A549 (cell line): ENCODE measurements at regions not wholly inside any gene's neighbourhood (a gene's known extent, or its start where the extent isn't known, plus 50 kb on each side); places are given as distances from the start of the nearest gene placed in this dataset.

ENCODE experiments used
- ATAC-seq, 2 experiments: fragments of 200-7000 bp in 1 of 2; fragments of >200 bp in 1 of 2; cut with Nextera tagmentation in 1 of 2; cut with Tn5 transposase in 1 of 2; 3 replicates each; pipeline versions ENCODE4 v1.8.0 to v1.9.1; 2018 to 2020; ENCODE audit warnings: mild to moderate bottlenecking in 1 of 2, moderate library complexity in 1 of 2
- CTCF ChIA-PET: fragments of 300-600 bp; sonication (Branson Sonifier 250); formaldehyde crosslinking; extraction: SDS; loops from one replicate; lab custom pipeline; 2021; ENCODE audit warnings: antibody characterized with exemption, inconsistent platforms; lab: Yijun Ruan, JAX
- POLR2A ChIA-PET: fragments of 350-600 bp; formaldehyde crosslinking; extraction: SDS; loops from one replicate; lab custom pipeline; 2021; ENCODE audit warnings: antibody characterized with exemption, inconsistent platforms; lab: Yijun Ruan, JAX
- DNase-seq, 2 experiments: peaks; one replicate each; pipeline versions ENCODE4 v3.0.0 to v3.0.0-alpha.2; 2011 to 2016; ENCODE audit warnings: low read depth in 1 of 2, low spot score in 1 of 2
- FAIRE-seq: peaks from 2 replicates; lab custom pipeline; 2011; peaks lifted over from hg19 to GRCh38; lab: Jason Lieb, UNC
- H3K27ac ChIP-seq, 2 experiments: fragments of >200 bp; sonication (Bioruptor Twin); formaldehyde crosslinking; 3 replicates each; pipeline ENCODE4 v1.5.1; 2016 to 2017
- H3K4me1 ChIP-seq: fragments of >200 bp; sonication (Bioruptor Twin); formaldehyde crosslinking; 3 replicates; pipeline ENCODE4 v1.6.1; 2016
- H3K4me2 ChIP-seq: fragments of >200 bp; sonication (Bioruptor Twin); formaldehyde crosslinking; 3 replicates; pipeline ENCODE4 v1.6.1; 2016
- H3K4me3 ChIP-seq: fragments of >200 bp; sonication (Bioruptor Twin); formaldehyde crosslinking; 3 replicates; pipeline ENCODE4 v1.5.1; 2016
- H3K9me3 ChIP-seq: fragments of >200 bp; sonication (Bioruptor Twin); formaldehyde crosslinking; 3 replicates; pipeline ENCODE4 v1.6.1; 2016
- CBX8 ChIP-seq: fragments of 200-600 bp; sonication (generic); IDR thresholded peaks from 2 replicates; pipeline ENCODE4 v1.6.1; 2016
- FOSL2 ChIP-seq, 2 experiments: fragments of 450-650 bp in 1 of 2; fragments of >200 bp in 1 of 2; sonication (Bioruptor Twin) in 1 of 2; formaldehyde crosslinking; IDR thresholded peaks; 2 replicates each; pipeline versions ENCODE4 v1.5.0 to v1.6.1; 2016 to 2020; ENCODE audit warnings: mild to moderate bottlenecking in 1 of 2, moderate library complexity in 1 of 2
- HOXB13 ChIP-seq: fragments of 250-450 bp; sonication (Bioruptor Pico); IDR thresholded peaks from 2 replicates; pipeline ENCODE4 v1.5.0; 2020; ENCODE audit warnings: low read depth, mild to moderate bottlenecking, moderate library complexity
- HOXB5 ChIP-seq: fragments of 250-450 bp; sonication (Bioruptor Pico); IDR thresholded peaks from 2 replicates; pipeline ENCODE4 v1.5.0; 2020; ENCODE audit warnings: mild to moderate bottlenecking, moderate library complexity
- KDM5A ChIP-seq: fragments of 200-600 bp; sonication (generic); IDR thresholded peaks from 2 replicates; pipeline ENCODE4 v1.6.1; 2016; ENCODE audit warnings: antibody characterized with exemption, mild to moderate bottlenecking
- MAZ ChIP-seq: fragments of 150-350 bp; IDR thresholded peaks from 2 replicates; pipeline ENCODE4 v1.6.1; 2014; ENCODE audit warnings: antibody characterized with exemption, low read depth, low read length, borderline replicate concordance
- RAD21 ChIP-seq, 2 experiments: fragments of >200 bp in 1 of 2; sonication (Bioruptor Twin) in 1 of 2; formaldehyde crosslinking in 1 of 2; IDR thresholded peaks in 1 of 2; conservative IDR thresholded peaks in 1 of 2; 2 replicates in 1 of 2; 3 replicates in 1 of 2; pipeline ENCODE4 v1.6.1; 2012 to 2018; ENCODE audit warnings: inconsistent platforms in 1 of 2
- RARB ChIP-seq: fragments of 250-450 bp; sonication (Bioruptor Pico); IDR thresholded peaks from 2 replicates; pipeline ENCODE4 v1.8.0; 2021; ENCODE audit warnings: mild to moderate bottlenecking, moderate library complexity
- RFX5 ChIP-seq: fragments of 450-650 bp; IDR thresholded peaks from 2 replicates; pipeline ENCODE4 v1.7.1; 2014; ENCODE audit warnings: antibody characterized with exemption, mild to moderate bottlenecking, moderate library complexity
- SREBF2 ChIP-seq: fragments of 450-650 bp; IDR thresholded peaks from 2 replicates; pipeline ENCODE4 v1.6.1; 2014; ENCODE audit warnings: mild to moderate bottlenecking, moderate library complexity
- ZNF302 ChIP-seq: fragments of 250-450 bp; sonication (Bioruptor Pico); IDR thresholded peaks from 2 replicates; pipeline ENCODE4 v1.9.0; 2021; ENCODE audit warnings: inconsistent platforms, mild to moderate bottlenecking, moderate library complexity
- WGBS: methylation state at CpG from one replicate; pipeline ENCODE4 v1.1.6; 2017; ENCODE audit errors: missing lambda C conversion rate; 5-methylcytosine and 5-hydroxymethylcytosine counted together
- TF ChIP-seq, protein P1 (sequence below): fragments of 150-350 bp; IDR thresholded peaks from 2 replicates; pipeline ENCODE4 v1.6.1; 2014; ENCODE audit warnings: low read depth, mild to moderate bottlenecking, low read length
- TF ChIP-seq, protein P2 (sequence below): IDR thresholded peaks from 2 replicates; pipeline ENCODE4 v1.6.1; 2012
- TF ChIP-seq, protein P3 (sequence below): fragments of >200 bp; sonication (Bioruptor Twin); formaldehyde crosslinking; IDR thresholded peaks from 3 replicates; pipeline ENCODE4 v1.5.1; 2016
- TF ChIP-seq, protein P4 (sequence below): fragments of 450-650 bp; IDR thresholded peaks from 2 replicates; pipeline ENCODE4 v1.6.1; 2014; ENCODE audit warnings: antibody characterized with exemption

DNA sequence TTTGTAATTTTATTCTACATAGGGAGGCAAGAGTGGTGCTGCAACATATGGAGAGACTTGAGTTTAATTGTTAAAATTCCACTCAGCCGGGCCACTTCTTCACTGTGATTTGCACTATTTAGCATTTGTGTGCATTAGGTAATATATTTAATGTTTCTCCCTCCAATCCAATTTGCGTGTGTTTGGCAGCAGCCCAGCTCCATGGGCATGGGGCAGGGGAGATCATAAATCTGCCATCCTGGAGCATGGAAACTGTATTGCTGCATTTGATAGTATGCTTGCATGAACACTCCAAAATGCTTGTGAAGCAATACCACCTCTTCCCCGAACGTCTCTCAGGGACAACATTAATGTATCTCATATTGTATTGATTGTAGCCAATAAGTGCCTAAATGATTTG, 339.1 kb upstream of the RBFOX1 start:
- POLR2A ChIA-PET, result no interaction called here

DNA sequence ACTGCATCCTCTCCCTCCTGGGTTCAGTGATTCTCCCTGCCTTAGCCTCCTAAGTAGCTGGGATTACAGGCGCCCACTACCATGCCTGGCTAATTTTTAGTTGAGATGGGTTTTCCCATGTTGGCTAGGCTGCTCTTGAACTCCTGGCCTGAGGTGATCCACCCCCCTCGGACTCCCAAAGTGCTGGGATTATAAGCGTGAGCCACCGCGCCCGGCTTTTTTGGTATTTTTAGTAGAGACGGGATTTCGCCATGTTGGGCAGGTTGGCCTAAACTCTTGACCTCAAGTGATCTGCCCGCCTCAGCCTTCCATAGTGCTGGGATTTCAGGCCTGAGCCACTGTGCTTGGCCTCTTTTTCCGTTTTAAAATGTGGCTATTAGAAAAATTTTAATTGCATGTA, 343.8 kb upstream of the RBFOX1 start:
- Histone ChIP-seq H3K4me2 (no peak overlapping the region), H3K4me3 (no peak overlapping the region), H3K9me3 (no peaks in the 10 kb centered on the region), H3K27ac (no peak overlapping the region), H3K4me1 (no peaks in the 10 kb centered on the region)
- ATAC-seq (no peak), DNase-seq (no peak), FAIRE-seq (no peak)
- POLR2A ChIA-PET, result no interaction called here
- 48% methylated on average over 10 of the region's 10 CpGs for WGBS
- no peak for TF ChIP-seq SREBF2
- no peak for TF ChIP-seq ZNF302 (CRISPR knock-in tag)
- no peak for TF ChIP-seq HOXB5 (CRISPR knock-in tag)
- CTCF ChIA-PET, result no interaction called here

More for the DNA sequence above, 339.1 kb upstream of the RBFOX1 start:
- ATAC-seq (no peak), FAIRE-seq (no peak), DNase-seq (no peak)
- H3K27ac ChIP-seq, result no peak overlapping the region
- H3K4me1 ChIP-seq, result no peaks in the 10 kb centered on the region
- CTCF ChIA-PET, result no interaction called here
- no peak overlapping the region for H3K4me3 ChIP-seq
- no peak overlapping the region for H3K4me2 ChIP-seq
- H3K9me3 ChIP-seq, result no peaks in the 10 kb centered on the region
- TF ChIP-seq CBX8 (no peak), KDM5A (no peak)
- TF ChIP-seq, protein P1, sequence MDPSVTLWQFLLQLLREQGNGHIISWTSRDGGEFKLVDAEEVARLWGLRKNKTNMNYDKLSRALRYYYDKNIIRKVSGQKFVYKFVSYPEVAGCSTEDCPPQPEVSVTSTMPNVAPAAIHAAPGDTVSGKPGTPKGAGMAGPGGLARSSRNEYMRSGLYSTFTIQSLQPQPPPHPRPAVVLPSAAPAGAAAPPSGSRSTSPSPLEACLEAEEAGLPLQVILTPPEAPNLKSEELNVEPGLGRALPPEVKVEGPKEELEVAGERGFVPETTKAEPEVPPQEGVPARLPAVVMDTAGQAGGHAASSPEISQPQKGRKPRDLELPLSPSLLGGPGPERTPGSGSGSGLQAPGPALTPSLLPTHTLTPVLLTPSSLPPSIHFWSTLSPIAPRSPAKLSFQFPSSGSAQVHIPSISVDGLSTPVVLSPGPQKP, result no peak
- TF ChIP-seq, protein P2, sequence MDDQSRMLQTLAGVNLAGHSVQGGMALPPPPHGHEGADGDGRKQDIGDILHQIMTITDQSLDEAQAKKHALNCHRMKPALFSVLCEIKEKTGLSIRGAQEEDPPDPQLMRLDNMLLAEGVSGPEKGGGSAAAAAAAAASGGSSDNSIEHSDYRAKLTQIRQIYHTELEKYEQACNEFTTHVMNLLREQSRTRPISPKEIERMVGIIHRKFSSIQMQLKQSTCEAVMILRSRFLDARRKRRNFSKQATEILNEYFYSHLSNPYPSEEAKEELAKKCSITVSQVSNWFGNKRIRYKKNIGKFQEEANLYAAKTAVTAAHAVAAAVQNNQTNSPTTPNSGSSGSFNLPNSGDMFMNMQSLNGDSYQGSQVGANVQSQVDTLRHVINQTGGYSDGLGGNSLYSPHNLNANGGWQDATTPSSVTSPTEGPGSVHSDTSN, result no peak
- TF ChIP-seq, protein P3, sequence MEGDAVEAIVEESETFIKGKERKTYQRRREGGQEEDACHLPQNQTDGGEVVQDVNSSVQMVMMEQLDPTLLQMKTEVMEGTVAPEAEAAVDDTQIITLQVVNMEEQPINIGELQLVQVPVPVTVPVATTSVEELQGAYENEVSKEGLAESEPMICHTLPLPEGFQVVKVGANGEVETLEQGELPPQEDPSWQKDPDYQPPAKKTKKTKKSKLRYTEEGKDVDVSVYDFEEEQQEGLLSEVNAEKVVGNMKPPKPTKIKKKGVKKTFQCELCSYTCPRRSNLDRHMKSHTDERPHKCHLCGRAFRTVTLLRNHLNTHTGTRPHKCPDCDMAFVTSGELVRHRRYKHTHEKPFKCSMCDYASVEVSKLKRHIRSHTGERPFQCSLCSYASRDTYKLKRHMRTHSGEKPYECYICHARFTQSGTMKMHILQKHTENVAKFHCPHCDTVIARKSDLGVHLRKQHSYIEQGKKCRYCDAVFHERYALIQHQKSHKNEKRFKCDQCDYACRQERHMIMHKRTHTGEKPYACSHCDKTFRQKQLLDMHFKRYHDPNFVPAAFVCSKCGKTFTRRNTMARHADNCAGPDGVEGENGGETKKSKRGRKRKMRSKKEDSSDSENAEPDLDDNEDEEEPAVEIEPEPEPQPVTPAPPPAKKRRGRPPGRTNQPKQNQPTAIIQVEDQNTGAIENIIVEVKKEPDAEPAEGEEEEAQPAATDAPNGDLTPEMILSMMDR, result no peak
- TF ChIP-seq, protein P4, sequence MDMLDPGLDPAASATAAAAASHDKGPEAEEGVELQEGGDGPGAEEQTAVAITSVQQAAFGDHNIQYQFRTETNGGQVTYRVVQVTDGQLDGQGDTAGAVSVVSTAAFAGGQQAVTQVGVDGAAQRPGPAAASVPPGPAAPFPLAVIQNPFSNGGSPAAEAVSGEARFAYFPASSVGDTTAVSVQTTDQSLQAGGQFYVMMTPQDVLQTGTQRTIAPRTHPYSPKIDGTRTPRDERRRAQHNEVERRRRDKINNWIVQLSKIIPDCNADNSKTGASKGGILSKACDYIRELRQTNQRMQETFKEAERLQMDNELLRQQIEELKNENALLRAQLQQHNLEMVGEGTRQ, result no peak
- 3% methylated on average over 4 of the region's 4 CpGs for WGBS

DNA sequence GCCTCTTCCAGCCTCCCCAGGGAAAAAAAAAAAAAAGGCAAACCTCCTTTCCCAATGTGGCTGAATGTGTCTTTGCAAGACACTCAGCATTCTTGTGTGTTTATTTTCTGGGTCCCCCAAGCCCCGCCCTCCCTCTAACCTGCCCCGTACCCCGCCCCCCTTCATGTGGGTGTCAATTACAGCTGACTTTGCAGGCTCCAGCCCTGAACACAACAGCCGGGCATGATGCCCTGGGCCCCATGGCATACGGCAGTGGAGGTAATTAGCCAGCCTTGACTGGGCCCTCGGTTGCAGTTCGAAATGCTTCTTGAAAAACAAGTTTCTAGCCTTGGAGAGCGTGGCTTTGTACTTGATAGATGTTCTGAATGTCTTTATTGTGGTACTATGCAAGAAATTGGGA, 354.7 kb upstream of the RBFOX1 start:
- CTCF ChIA-PET, result no interaction called here
- no peaks in the 10 kb centered on the region for H3K9me3 ChIP-seq
- H3K4me3 ChIP-seq, result no peak overlapping the region
- TF ChIP-seq MAZ, result no peak
- TF ChIP-seq, protein P1, result no peak
- TF ChIP-seq RAD21 (conservative IDR thresholded peaks at IDR 0.05 in 1 of 2, IDR thresholded peaks at IDR 0.05 in 1 of 2), result no peak
- TF ChIP-seq RARB, result no peak
- no peak for TF ChIP-seq ZNF302 (CRISPR knock-in tag)
- no peak for TF ChIP-seq RFX5
- TF ChIP-seq HOXB13, result no peak
- TF ChIP-seq FOSL2 (IDR thresholded peaks at IDR 0.05), result no peak
- no peak for TF ChIP-seq FOSL2 (CRISPR knock-in tag; IDR thresholded peaks at IDR 0.05)
- TF ChIP-seq, all 56 proteins: peak for 0
- 19% methylated on average over 4 of the region's 8 CpGs for WGBS
- H3K27ac ChIP-seq, result no peak overlapping the region
- DNase-seq (no peak), FAIRE-seq (no peak), ATAC-seq (no peak)
- no peaks in the 10 kb centered on the region for H3K4me1 ChIP-seq
- H3K4me2 ChIP-seq, result no peak overlapping the region
- POLR2A ChIA-PET, result no interaction called here
